HG03097 (cell line): ENCODE measurements at regions not wholly inside any gene's neighbourhood (a gene's known extent, or its start where the extent isn't known, plus 50 kb on each side); places are given as distances from the start of the nearest gene placed in this dataset.

Experiments used
- ATAC-seq: cut with Tn5 transposase; IDR thresholded peaks from one replicate; pipeline ENCODE4 v1.9.1; 2021; ENCODE audit not compliant: unreplicated experiment, low FRiP score

DNA sequence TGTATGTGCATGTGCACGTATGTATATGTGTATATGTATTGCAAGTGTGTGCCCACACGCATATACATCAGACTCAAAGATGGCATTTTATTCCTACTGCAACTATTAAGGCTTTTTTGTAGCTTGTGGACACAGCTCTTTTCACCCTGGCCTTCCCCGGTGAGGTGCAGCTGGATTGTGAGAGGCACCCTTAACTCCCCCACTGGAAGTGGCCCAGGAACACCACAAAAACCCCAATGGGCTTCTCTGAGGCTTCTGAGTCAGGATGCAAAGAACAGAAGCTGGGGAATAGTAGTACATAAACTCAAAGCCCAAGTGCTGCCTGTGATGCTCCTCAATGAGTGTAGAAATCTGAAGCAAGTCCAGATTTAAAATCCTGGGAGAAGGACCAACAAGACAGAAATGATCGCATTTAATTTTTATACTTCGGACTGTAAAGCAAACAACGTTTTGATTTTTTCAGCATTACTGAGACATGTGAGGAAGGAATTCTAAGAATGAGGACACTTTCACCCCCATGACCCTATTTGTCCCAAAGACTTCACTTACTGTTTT is 369.2 kb upstream of the MGMT start:
- no peak for ATAC-seq

GRCh38 chr10:129098517-129098916 is 368.5 kb upstream of the MGMT start:
- no peak for ATAC-seq

GRCh38 chr10:129099486-129099885 is 367.6 kb upstream of the MGMT start:
- ATAC-seq = no peak

GRCh38 chr10:129099992-129100391 is 367.0 kb upstream of the MGMT start:
- ATAC-seq = no peak

- no peak for ATAC-seq
Measured at GRCh38 chr10:129101232-129101980, 365.6 kb upstream of the MGMT start.

GRCh38 chr10:129102906-129103693 is 363.9 kb upstream of the MGMT start:
- no peak for ATAC-seq

DNA sequence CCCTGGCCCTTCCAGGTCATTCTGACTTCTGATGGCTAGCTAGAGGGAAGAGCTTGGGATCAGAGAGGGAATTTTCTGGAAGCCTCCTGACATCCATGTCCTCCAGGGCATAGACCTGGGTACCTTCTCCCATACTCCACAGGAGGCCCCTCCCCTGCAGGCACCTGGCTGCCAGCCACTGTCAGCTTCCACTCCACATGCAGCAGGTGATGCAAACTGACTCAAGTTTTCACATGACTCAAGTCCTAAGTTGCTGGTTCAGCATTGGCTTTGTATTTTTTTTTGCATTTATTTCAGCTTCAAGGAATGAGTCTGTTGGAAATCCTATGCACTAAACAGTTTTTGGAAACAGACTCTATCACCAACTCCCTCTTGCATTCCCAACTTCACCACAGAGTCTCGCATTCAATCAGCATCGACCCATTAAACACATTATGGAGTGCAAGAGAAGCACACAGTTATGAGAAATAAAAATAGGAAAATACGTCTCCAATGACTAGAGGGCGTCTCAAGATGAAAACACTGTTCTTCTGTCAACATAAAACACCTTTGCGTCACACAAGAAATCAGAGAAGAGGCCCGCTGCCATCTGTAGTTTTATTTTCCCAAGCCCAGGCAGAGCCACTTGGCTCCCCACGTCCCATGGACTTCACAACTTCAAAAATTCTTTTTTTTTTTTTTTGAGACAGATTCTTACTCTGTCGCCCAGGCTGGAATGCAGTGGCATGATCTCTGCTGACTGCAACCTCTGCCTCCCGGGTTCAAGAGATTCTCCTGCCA is 362.6 kb upstream of the MGMT start:
- ATAC-seq = no peak

- no peak for ATAC-seq
Measured at GRCh38 chr10:129105266-129105665, 361.8 kb upstream of the MGMT start.

DNA sequence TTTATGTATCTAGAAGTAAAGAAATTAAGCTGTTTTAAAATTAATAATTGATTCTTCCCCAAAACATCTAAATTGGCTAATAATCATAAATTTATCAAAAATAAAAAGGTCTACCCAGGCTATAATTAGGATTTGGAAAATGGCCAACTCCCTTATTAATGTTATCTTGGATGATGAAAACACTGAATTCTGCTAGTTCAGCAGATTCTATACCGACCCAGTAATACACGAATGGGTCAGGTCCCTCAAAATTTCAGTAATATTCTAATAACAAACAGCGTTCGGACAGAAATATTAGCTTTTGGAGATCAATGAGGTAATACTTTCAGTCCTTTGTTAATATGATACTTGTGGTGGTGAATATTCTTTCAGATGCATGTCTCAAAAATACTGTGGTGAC is 360.7 kb upstream of the MGMT start:
- no peak for ATAC-seq

- ATAC-seq = no peak
Measured at GRCh38 chr10:129107525-129107924, 359.5 kb upstream of the MGMT start.

GRCh38 chr10:129108378-129108777 is 358.7 kb upstream of the MGMT start:
- ATAC-seq = no peak

DNA sequence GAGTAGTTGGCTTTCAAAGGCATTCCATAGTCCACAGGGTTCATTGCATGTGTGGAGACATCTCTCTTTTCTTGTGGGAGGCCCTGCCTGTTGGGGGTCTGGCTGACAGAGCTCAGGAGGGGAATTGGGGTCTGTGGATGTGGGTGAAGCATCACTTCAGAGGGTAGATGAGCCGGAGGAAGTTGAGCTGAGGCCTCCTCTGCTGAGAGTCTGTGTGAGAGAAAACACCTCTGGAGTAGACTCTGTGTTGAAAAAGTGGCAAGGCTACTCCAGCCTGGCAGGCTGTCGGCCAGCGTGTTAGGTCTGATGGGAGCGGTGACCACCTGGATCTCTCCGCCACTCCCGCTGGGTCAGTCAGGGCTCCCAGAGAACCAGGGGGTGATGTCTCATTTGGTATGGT is 358.0 kb upstream of the MGMT start:
- ATAC-seq = no peak

DNA sequence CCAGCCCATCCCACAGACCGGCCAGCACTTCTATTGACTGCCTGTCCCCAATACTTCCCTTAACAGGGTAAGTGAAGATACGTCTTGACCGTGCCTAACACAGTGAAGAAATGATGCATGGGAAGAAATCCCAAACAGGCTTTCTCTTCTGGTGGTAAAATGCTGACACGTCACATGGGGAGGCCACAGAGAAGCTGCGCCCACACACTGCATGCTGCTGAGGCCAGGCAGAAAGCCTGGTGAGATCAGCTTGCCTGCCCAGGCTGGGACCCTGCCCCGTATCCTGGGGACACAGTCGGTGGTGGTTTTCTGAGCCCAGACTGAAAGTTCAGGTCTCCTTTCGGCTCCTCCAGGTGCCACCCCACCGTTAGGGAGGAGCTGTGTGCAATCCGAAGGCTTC is 356.3 kb upstream of the MGMT start:
- no peak for ATAC-seq

DNA sequence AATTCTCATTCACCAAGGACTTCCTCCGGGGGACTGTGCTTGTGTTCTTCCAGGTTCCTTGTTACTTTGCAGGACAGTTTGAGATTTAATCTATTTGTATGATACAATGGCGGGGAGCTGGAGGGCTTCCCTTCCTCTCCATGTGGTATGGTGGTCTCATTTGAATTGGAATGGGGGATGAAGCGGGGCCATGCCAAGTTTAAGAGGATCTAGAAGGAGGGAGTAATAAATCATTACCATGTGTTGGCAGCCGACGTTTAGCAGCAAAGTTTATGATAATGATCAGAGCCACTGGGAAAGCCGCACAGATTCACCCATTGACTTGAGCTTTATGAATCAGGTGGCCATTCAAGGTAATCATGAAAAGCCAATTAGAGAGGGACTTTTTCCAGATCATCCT is 355.1 kb upstream of the MGMT start:
- no peak for ATAC-seq

DNA sequence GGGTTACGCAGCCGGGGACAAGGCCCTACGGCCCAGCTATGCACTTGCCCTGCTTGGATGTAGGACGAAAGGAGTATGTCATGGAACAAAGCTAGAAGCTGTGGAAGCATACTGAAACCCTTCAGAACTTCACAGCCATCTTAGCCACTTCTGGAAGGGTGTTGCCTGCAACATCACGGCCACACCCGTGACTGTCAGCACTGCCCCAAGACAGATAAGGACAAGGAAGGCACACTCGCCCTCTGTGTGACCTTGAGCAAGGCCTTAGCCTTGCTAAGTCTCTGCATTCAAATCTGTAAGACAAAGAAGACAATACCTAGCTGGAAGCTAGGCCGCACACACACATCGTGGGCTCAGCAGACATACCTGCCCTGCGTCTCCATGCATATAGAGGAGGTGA is 352.5 kb upstream of the MGMT start:
- ATAC-seq = no peak

GRCh38 chr10:129116371-129116770 is 350.7 kb upstream of the MGMT start:
- no peak for ATAC-seq

DNA sequence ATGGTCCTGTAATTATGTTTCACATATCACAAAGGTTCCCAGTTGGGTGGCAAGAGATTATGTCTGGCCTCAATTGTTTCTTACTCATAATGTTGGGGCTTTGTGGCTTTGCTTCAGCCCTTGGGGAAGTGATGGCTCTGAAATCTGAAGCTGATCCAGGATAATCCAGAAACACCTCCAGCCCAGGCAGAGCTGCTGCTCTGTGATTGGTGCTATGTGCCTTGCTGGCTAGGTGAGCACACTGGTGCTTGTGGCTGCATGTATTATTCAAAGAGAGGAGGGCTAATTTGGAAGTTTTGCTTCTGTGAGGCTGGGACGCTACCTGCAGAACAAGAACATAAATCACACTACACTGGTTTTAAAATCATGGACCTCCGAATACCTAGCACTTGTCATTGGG is 346.6 kb upstream of the MGMT start:
- ATAC-seq = no peak

DNA sequence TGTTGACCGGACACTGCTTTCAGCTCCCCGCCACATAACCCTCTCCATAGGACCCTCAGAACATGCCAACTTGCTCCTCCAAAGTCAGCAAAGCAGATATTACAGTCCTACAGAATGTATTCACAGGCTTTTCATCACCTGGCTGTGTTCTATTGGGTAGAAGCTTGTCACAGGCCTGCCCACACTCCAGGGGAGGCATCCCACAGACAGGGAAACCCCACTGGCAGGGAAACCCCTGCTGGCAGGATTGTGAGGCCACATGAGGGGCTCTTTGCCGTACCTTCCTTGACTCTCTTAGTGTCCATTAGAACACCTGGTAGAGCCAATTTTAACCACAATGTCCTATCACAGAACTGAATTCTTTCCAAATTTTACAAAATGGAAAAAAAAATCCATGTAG is 344.2 kb upstream of the MGMT start:
- ATAC-seq = no peak

- ATAC-seq = no peak
Measured at GRCh38 chr10:129123428-129123827, 343.6 kb upstream of the MGMT start.

- no peak for ATAC-seq
Measured at GRCh38 chr10:129126982-129127381, 340.1 kb upstream of the MGMT start.

GRCh38 chr10:129131457-129132132 is 335.4 kb upstream of the MGMT start:
- ATAC-seq = no peak
